NCI-H526 (cell line): ENCODE measurements at regions not wholly inside any gene's neighbourhood (a gene's known extent, or its start where the extent isn't known, plus 50 kb on each side); places are given as distances from the start of the nearest gene placed in this dataset.
"Not testable (repeated sequence)": the region's sequence is repeated elsewhere in the genome, so short reads cannot be mapped to it uniquely, and the experiment has no call there.

Source experiments
- DNase-seq, 2 experiments: peaks; one replicate each; lab custom pipeline; 2025; lab: John Stamatoyannopoulos, UW

- no peak for DNase-seq
Observed at GRCh38 chr7:23938215-23938614, 228.2 kb downstream of the STK31 start.

GRCh38 chr7:23938937-23939552, 229.0 kb downstream of the STK31 start:
- DNase-seq = peak; percentile 21 to 57

GRCh38 chr7:23939747-23940146, 229.7 kb downstream of the STK31 start:
- not testable (repeated sequence) for DNase-seq

GRCh38 chr7:23941551-23941950, 231.5 kb downstream of the STK31 start:
- DNase-seq = no peak

GRCh38 chr7:23942032-23942431, 232.0 kb downstream of the STK31 start:
- DNase-seq = no peak

- DNase-seq = no peak
Observed at GRCh38 chr7:23944131-23944530, 234.1 kb downstream of the STK31 start.

GRCh38 chr7:23945472-23945871, 235.5 kb downstream of the STK31 start:
- DNase-seq = no peak

- DNase-seq = no peak
Observed at GRCh38 chr7:23955145-23955544, 245.1 kb downstream of the STK31 start.

- DNase-seq = no peak
Observed at GRCh38 chr7:23955600-23956149, 245.7 kb downstream of the STK31 start.

GRCh38 chr7:23956772-23957576, 247.0 kb downstream of the STK31 start:
- no peak for DNase-seq

GRCh38 chr7:23959821-23960220, 249.8 kb downstream of the STK31 start:
- DNase-seq = no peak

- no peak for DNase-seq
Observed at GRCh38 chr7:23960361-23960760, 250.3 kb downstream of the STK31 start.

- DNase-seq = no peak
Observed at GRCh38 chr7:23963461-23964165, 253.6 kb downstream of the STK31 start.

GRCh38 chr7:23964715-23965114, 254.7 kb downstream of the STK31 start:
- DNase-seq = no peak

GRCh38 chr7:23965296-23965695, 255.3 kb downstream of the STK31 start:
- DNase-seq = no peak

GRCh38 chr7:23966941-23967340, 256.9 kb downstream of the STK31 start:
- no peak for DNase-seq

GRCh38 chr7:23967949-23968599, 258.1 kb downstream of the STK31 start:
- DNase-seq = no peak

GRCh38 chr7:23968791-23969190, 258.8 kb downstream of the STK31 start:
- DNase-seq = no peak

GRCh38 chr7:23969443-23969842, 259.4 kb downstream of the STK31 start:
- no peak for DNase-seq

- DNase-seq = no peak
Observed at GRCh38 chr7:23970193-23970592, 260.2 kb downstream of the STK31 start.

GRCh38 chr7:23971031-23971430, 261.0 kb downstream of the STK31 start:
- no peak for DNase-seq

GRCh38 chr7:23972057-23972456, 262.0 kb downstream of the STK31 start:
- DNase-seq = no peak
